ENCODE measurements at regions not wholly inside any gene's neighbourhood (a gene's known extent, or its start where the extent isn't known, plus 50 kb on each side); places are given as distances from the start of the nearest gene placed in this dataset.

DNA sequence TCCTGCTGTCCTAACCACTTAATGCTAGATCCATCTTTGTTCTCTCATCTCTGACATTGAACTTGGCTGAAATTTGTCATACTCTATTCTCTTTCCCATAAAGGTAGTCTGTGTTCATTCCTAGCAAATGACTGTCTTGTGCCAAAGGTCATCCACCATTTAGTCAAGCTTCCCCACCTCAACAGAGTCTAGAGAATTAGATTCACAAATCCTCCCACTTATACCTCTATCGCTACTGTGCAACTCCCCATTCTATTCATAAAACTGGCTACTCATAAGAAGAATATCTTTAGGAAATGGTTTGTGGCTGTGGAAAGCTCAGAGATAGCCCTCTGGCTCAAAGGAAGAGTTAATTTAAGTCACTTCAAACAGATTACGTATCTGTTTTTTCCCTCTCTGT, 59.7 kb upstream of the MBNL1 start:
- H3K4me1 ChIP-seq (replicated peaks), result no peaks in the 10 kb centered on the region
- intact Hi-C loops (cut with DNase I), result no loop called here
- TF ChIP-seq POLR2AphosphoS5 (IDR thresholded peaks at IDR 0.05), result no peak
- TF ChIP-seq POLR2A (IDR thresholded peaks at IDR 0.05), result no peak
- TF ChIP-seq, protein P1, sequence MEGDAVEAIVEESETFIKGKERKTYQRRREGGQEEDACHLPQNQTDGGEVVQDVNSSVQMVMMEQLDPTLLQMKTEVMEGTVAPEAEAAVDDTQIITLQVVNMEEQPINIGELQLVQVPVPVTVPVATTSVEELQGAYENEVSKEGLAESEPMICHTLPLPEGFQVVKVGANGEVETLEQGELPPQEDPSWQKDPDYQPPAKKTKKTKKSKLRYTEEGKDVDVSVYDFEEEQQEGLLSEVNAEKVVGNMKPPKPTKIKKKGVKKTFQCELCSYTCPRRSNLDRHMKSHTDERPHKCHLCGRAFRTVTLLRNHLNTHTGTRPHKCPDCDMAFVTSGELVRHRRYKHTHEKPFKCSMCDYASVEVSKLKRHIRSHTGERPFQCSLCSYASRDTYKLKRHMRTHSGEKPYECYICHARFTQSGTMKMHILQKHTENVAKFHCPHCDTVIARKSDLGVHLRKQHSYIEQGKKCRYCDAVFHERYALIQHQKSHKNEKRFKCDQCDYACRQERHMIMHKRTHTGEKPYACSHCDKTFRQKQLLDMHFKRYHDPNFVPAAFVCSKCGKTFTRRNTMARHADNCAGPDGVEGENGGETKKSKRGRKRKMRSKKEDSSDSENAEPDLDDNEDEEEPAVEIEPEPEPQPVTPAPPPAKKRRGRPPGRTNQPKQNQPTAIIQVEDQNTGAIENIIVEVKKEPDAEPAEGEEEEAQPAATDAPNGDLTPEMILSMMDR (IDR thresholded peaks at IDR 0.05), result no peak
- no peak for DNase-seq (ENCODE audit: low spot score)
- H3K36me3 ChIP-seq, result no peaks in the 10 kb centered on the region
- H3K9me3 ChIP-seq, result no peaks in the 10 kb centered on the region
- no peaks in the 10 kb centered on the region for H3K27me3 ChIP-seq (replicated peaks; ENCODE audit: insufficient read depth)
- WGBS, result 99% methylated on average over 2 of the region's 2 CpGs
- H3K27ac ChIP-seq, result no peak overlapping the region
- H3K4me3 ChIP-seq, result no peak overlapping the region

DNA sequence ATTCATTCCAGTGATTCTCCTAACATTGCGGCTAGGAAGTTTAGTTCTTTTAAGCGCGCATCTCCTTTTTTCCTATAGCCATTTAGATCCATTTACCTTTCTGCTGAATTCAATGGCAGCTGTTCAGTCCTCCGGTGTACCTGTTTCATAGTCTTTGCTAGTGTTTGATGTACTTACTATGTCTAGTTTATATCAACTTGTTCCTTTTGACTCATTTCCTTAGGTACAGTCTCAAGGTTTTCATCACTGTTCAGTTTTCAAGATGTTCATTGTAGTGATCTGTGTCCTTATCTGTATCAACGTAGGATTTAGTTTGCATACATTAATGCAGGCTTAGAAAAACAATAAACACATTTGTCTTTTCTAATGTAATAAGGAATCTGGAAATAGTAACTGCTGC, 59.0 kb upstream of the MBNL1 start:
- H3K4me3 ChIP-seq, result no peak overlapping the region
- 87% methylated on average over 5 of the region's 5 CpGs for WGBS
- no peaks in the 10 kb centered on the region for H3K4me1 ChIP-seq (replicated peaks)
- no peak overlapping the region for H3K27ac ChIP-seq
- intact Hi-C loops (cut with DNase I), result no loop called here
- H3K36me3 ChIP-seq, result no peaks in the 10 kb centered on the region
- no peak for DNase-seq (ENCODE audit: low spot score)
- no peak for TF ChIP-seq POLR2AphosphoS5 (IDR thresholded peaks at IDR 0.05)
- no peak for TF ChIP-seq POLR2A (IDR thresholded peaks at IDR 0.05)
- no peaks in the 10 kb centered on the region for H3K9me3 ChIP-seq
- no peaks in the 10 kb centered on the region for H3K27me3 ChIP-seq (replicated peaks; ENCODE audit: insufficient read depth)

DNA sequence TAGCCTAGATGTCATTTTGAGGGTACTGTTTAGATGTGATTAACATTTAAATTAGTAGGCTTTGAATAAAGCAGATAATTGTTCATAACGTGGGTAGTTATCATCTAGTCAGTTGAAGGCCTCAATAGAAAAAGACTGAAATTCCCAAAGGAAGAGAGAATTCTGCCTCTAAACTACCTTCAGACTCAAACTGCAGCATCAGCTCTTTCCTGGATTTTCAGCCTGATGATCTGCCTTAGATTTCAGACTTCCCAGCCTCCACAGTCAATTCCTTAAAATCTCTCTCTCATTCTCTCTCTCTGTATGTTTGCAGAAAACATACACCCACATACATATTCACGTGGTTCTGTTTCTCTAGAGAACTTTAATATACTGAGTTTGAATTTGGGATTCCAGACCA, 58.0 kb upstream of the MBNL1 start:
- Histone ChIP-seq H3K36me3 (no peaks in the 10 kb centered on the region), H3K27me3 (replicated peaks; ENCODE audit: insufficient read depth) (no peaks in the 10 kb centered on the region), H3K9me3 (no peaks in the 10 kb centered on the region), H3K27ac (no peak overlapping the region), H3K4me1 (replicated peaks) (no peaks in the 10 kb centered on the region), H3K4me3 (no peak overlapping the region)
- TF ChIP-seq, protein P1 (IDR thresholded peaks at IDR 0.05), result no peak
- TF ChIP-seq POLR2AphosphoS5 (IDR thresholded peaks at IDR 0.05), result no peak
- TF ChIP-seq POLR2A (IDR thresholded peaks at IDR 0.05), result no peak
- no peak for DNase-seq (ENCODE audit: low spot score)
- intact Hi-C loops (cut with DNase I), result no loop called here
- 90% methylated on average over 2 of the region's 2 CpGs for WGBS

DNA sequence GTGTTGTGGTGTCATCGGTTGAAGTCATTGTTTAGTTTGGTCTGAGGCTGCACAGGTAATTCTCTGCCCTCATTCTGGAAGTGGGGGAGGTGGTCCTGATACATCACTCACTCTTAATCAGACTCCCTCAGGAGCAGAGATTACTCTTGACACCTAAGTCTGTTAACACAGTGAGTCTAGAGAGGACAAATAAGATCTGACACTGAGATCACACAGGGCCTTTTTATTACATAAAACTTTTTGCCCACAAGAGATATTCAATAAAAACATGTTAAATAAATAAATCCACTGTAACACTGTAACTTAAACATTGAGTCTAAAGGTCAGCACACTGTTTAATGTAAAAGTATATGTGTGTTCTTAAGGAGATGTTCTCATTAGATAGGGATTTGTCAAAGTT, 57.1 kb upstream of the MBNL1 start:
- no peaks in the 10 kb centered on the region for H3K36me3 ChIP-seq
- WGBS, result 73% methylated on average over 1 of the region's 1 CpG
- no peak overlapping the region for H3K4me3 ChIP-seq
- DNase-seq (ENCODE audit: low spot score), result no peak
- no peaks in the 10 kb centered on the region for H3K9me3 ChIP-seq
- intact Hi-C loops (cut with DNase I), result no loop called here
- no peaks in the 10 kb centered on the region for H3K27me3 ChIP-seq (replicated peaks; ENCODE audit: insufficient read depth)
- TF ChIP-seq POLR2A (IDR thresholded peaks at IDR 0.05) (no peak), POLR2AphosphoS5 (IDR thresholded peaks at IDR 0.05) (no peak)
- TF ChIP-seq, protein P1 (IDR thresholded peaks at IDR 0.05), result no peak
- H3K4me1 ChIP-seq (replicated peaks), result no peaks in the 10 kb centered on the region
- H3K27ac ChIP-seq, result no peak overlapping the region

DNA sequence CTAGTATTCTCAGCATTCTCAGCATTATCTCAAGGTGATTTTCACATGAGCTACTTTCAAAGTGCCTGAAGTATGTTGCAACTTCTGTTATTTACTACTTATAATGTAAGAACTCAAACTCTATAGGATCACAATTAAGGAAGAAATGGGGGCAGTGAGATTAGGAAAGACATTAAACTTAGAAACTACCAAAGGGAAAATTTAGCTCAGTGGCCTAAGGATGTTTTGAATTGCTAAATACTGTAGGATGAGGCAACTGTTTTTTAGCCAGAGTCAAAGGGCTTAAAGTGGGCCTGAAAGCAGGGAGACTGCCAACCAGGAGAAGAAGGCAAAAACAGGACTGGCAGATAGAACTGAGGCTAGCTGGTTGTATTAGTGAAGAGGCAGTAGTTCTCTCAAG, 55.5 kb upstream of the MBNL1 start:
- Histone ChIP-seq H3K27ac (no peak overlapping the region), H3K4me1 (replicated peaks) (no peaks in the 10 kb centered on the region), H3K27me3 (replicated peaks; ENCODE audit: insufficient read depth) (no peaks in the 10 kb centered on the region), H3K36me3 (no peaks in the 10 kb centered on the region), H3K9me3 (no peaks in the 10 kb centered on the region), H3K4me3 (no peak overlapping the region)
- TF ChIP-seq, protein P1 (IDR thresholded peaks at IDR 0.05), result no peak
- TF ChIP-seq POLR2AphosphoS5 (IDR thresholded peaks at IDR 0.05) (no peak), POLR2A (IDR thresholded peaks at IDR 0.05) (no peak)
- intact Hi-C loops (cut with DNase I), result no loop called here
- no peak for DNase-seq (ENCODE audit: low spot score)

Measured in prostate gland (tissue), 2 donors.